ENCODE measurements at regions not wholly inside any gene's neighbourhood (a gene's known extent, or its start where the extent isn't known, plus 50 kb on each side); places are given as distances from the start of the nearest gene placed in this dataset.

DNA sequence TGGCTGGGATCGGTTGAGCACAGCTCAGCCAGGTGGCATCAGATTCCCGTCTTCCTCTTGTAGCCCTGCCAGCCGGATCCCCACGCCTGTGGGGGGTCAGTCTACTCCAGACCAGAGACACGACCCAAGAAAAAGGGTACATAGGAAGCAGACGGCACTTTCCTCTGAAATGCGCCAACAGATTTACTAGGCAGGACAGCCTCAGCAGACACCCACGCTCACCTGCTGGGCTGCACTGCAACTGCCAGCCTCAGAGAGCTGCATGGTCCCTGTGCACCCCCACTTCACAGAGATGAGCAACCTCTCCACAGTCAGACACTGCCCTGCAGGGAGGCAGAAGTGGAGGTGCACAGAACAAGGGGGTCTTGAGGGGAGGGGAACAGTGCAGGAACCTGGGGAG is 75.7 kb upstream of the OTOS start (continued):
- TF ChIP-seq, protein P1, sequence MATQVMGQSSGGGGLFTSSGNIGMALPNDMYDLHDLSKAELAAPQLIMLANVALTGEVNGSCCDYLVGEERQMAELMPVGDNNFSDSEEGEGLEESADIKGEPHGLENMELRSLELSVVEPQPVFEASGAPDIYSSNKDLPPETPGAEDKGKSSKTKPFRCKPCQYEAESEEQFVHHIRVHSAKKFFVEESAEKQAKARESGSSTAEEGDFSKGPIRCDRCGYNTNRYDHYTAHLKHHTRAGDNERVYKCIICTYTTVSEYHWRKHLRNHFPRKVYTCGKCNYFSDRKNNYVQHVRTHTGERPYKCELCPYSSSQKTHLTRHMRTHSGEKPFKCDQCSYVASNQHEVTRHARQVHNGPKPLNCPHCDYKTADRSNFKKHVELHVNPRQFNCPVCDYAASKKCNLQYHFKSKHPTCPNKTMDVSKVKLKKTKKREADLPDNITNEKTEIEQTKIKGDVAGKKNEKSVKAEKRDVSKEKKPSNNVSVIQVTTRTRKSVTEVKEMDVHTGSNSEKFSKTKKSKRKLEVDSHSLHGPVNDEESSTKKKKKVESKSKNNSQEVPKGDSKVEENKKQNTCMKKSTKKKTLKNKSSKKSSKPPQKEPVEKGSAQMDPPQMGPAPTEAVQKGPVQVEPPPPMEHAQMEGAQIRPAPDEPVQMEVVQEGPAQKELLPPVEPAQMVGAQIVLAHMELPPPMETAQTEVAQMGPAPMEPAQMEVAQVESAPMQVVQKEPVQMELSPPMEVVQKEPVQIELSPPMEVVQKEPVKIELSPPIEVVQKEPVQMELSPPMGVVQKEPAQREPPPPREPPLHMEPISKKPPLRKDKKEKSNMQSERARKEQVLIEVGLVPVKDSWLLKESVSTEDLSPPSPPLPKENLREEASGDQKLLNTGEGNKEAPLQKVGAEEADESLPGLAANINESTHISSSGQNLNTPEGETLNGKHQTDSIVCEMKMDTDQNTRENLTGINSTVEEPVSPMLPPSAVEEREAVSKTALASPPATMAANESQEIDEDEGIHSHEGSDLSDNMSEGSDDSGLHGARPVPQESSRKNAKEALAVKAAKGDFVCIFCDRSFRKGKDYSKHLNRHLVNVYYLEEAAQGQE (IDR thresholded peaks at IDR 0.05; ENCODE audit: low read depth, low read length), result no peak
- TF ChIP-seq JUND (IDR thresholded peaks at IDR 0.05), result no peak
- no peak for TF ChIP-seq TEAD4 (IDR thresholded peaks at IDR 0.05; ENCODE audit: borderline replicate concordance, insufficient read depth)
- TF ChIP-seq RXRA (IDR thresholded peaks at IDR 0.05; ENCODE audit: borderline replicate concordance, low read depth), result no peak
- no peak for TF ChIP-seq GATA2 (CRISPR knock-in tag; IDR thresholded peaks at IDR 0.05)
- TF ChIP-seq, protein P2, sequence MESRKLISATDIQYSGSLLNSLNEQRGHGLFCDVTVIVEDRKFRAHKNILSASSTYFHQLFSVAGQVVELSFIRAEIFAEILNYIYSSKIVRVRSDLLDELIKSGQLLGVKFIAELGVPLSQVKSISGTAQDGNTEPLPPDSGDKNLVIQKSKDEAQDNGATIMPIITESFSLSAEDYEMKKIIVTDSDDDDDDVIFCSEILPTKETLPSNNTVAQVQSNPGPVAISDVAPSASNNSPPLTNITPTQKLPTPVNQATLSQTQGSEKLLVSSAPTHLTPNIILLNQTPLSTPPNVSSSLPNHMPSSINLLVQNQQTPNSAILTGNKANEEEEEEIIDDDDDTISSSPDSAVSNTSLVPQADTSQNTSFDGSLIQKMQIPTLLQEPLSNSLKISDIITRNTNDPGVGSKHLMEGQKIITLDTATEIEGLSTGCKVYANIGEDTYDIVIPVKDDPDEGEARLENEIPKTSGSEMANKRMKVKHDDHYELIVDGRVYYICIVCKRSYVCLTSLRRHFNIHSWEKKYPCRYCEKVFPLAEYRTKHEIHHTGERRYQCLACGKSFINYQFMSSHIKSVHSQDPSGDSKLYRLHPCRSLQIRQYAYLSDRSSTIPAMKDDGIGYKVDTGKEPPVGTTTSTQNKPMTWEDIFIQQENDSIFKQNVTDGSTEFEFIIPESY (IDR thresholded peaks at IDR 0.05; ENCODE audit: borderline replicate concordance, low read depth), result no peak
- no peak for TF ChIP-seq ELF1 (IDR thresholded peaks at IDR 0.05)
- TF ChIP-seq SIN3A (IDR thresholded peaks at IDR 0.05; ENCODE audit: borderline replicate concordance, low read depth, low read length), result no peak
- TF ChIP-seq TAF1 (IDR thresholded peaks at IDR 0.05; ENCODE audit: borderline replicate concordance, low read depth, low read length), result no peak
- TF ChIP-seq NFIC (IDR thresholded peaks at IDR 0.05; ENCODE audit: borderline replicate concordance), result no peak
- TF ChIP-seq EP300 (IDR thresholded peaks at IDR 0.05; ENCODE audit: borderline replicate concordance in 1 of 2, low read depth in 1 of 2, low read length in 1 of 2), result no peak
- TF ChIP-seq GABPA (IDR thresholded peaks at IDR 0.05; ENCODE audit: low read depth), result no peak

DNA sequence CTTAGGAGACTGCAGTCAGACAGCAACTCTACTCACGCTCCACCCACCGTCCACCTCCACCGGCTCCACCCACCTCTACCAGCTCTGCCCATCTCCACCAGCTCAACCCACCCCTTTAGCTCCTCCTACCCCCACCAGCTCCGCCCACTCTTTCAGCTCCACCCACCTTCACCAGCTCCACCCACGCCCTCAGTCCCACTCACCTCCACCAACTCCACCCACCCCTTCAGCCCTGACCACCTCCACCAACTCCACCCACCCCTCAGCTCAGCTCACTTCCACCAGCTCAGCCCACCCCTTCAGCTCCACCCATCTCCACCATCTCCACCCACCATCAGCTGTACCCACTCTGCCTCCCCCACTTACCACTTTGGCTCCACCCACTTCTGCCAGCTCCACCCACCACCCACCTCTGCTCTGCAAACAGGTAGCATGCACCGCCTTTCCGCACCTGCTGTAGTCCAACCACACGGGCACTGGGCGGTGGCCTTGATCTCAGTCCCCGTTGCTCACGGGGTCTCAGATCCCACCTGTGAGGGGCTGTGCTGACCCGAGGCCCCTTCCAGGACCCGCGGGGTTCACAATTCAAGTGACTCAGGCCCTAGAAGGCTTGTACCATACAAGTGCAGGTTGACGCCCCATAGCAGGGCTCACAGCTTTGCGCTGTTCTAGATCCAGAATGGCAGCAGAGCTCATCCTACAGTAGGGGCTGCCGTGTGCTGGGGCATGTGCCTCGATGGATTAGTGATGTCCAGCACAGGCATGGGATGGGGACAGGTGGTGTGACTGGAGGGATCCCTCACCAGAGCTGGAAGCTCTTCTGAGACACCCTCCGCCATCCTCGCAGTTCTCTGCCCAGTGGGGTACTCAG is 77.2 kb upstream of the OTOS start:
- DNase-seq, result no peak
- H3K79me2 ChIP-seq (ENCODE audit: insufficient read depth), result no peaks in the 10 kb centered on the region
- ChIA-PET POLR2A (no interaction called here), CTCF (interaction anchor here (0.6 to 0.7 kb wide), 3 partner anchors 10 to 234 kb away, joined by 3 to 4 read pairs (median 3); no protein-coding TSS in a partner anchor)
- no peak overlapping the region for H3K4me2 ChIP-seq
- no peaks in the 10 kb centered on the region for H3K36me3 ChIP-seq (replicated peaks in 1 of 2; ENCODE audit: control insufficient read depth in 1 of 2, insufficient read depth in 2 of 2, low read length in 1 of 2)
- no peaks in the 10 kb centered on the region for H3K9me2 ChIP-seq
- no peaks in the 10 kb centered on the region for H3K27me3 ChIP-seq (ENCODE audit: insufficient read depth)
- no peaks in the 10 kb centered on the region for H3F3A ChIP-seq (replicated peaks; ENCODE audit: insufficient read depth)
- peaks cover 0 to 29% of the 10 kb centered on the region in 2 experiments; a peak in 1 of 4 replicates for H3K4me1 ChIP-seq (ENCODE audit: control insufficient read depth in 1 of 2, insufficient read depth in 2 of 2, low read depth in 1 of 2, low read length in 1 of 2)
- H2AFZ ChIP-seq (ENCODE audit: low read depth), result no peak overlapping the region
- H3K9me3 ChIP-seq, result no peaks in the 10 kb centered on the region
- H3K27ac ChIP-seq (ENCODE audit: low read depth in 2 of 2, low read length in 1 of 2), result no peak overlapping the region
- whole genome bisulfite sequencing (ENCODE audit: low lambda C conversion rate), result 71% methylated on average over 18 of the region's 20 CpGs
- no peaks in the 10 kb centered on the region for H4K20me1 ChIP-seq (ENCODE audit: insufficient read depth)
- no peak overlapping the region for H3K4me3 ChIP-seq (ENCODE audit: low read depth in 2 of 2, low read length in 1 of 2)
- no peak overlapping the region for H3K9ac ChIP-seq
- TF ChIP-seq FOXJ3 (CRISPR knock-in tag; IDR thresholded peaks at IDR 0.05), result no peak
- TF ChIP-seq GABPA (IDR thresholded peaks at IDR 0.05; ENCODE audit: low read depth), result no peak
- no peak for TF ChIP-seq NFIC (IDR thresholded peaks at IDR 0.05; ENCODE audit: borderline replicate concordance)
- TF ChIP-seq JUND (IDR thresholded peaks at IDR 0.05), result no peak
- no peak for TF ChIP-seq MEF2A (IDR thresholded peaks at IDR 0.05; ENCODE audit: borderline replicate concordance, low read depth)
- no peak for TF ChIP-seq RCOR1 (IDR thresholded peaks at IDR 0.05; ENCODE audit: low read length)
- TF ChIP-seq MXI1 (IDR thresholded peaks at IDR 0.05; ENCODE audit: low read depth, low read length), result no peak
- no peak for TF ChIP-seq YY1 (IDR thresholded peaks at IDR 0.05; ENCODE audit: low read depth)
- no peak for TF ChIP-seq SMC3 (IDR thresholded peaks at IDR 0.05; ENCODE audit: low read depth, low read length)

All from SK-N-SH (cell line).